ENCODE measurements at regions not wholly inside any gene's neighbourhood (a gene's known extent, or its start where the extent isn't known, plus 50 kb on each side); places are given as distances from the start of the nearest gene placed in this dataset.

DNA sequence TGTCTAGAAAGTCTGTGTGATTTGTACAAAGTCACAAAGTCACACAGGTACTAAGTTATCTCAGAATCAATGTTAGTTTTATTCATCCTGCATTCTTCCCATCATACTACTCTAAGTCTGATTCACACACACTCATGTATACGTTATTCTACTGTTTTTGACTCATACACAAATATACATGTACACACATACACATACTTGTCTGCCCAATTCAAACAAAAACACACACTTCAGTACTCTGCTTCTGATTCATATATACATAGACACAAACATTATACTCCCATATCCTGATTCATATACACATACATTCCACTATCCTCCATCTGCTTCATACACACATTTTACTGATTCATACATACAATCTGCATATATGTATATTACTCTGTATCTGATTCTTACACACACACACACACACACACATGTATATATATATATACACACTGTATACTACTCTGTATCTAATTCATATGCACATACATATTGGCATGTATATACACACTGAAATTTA lies 69.3 kb downstream of the KLF12 start:
- POLR2A ChIA-PET, result no interaction called here
- H3K36me3 Mint-ChIP-seq (ENCODE audit: low read depth), result peaks cover 39% of the 10 kb centered on the region

GRCh38 chr13:74063533-74064100 lies 70.6 kb downstream of the KLF12 start:
- DNase-seq, result no peak
- ATAC-seq, result no peak
- ChIA-PET CTCF (interaction anchor here (1.6 to 2.5 kb wide), 3 partner anchors 27 to 224 kb away, joined by 5 to 29 read pairs (median 5); no protein-coding TSS in a partner anchor), POLR2A (interaction anchor here (1.0 kb wide), 1 partner anchor 22 kb away, joined by 3 read pairs; no protein-coding TSS in a partner anchor)
- H3K36me3 Mint-ChIP-seq (ENCODE audit: low read depth), result peaks cover 44% of the 10 kb centered on the region
- no peaks in the 10 kb centered on the region for H3K27me3 Mint-ChIP-seq (ENCODE audit: low read depth)
- peak overlapping the region; percentile 65 for H3K4me3 Mint-ChIP-seq
- peaks cover 83% of the 10 kb centered on the region for H3K4me1 Mint-ChIP-seq (ENCODE audit: low read depth)
- H3K27ac Mint-ChIP-seq, result peak overlapping the region; percentile 90
- H3K9me3 Mint-ChIP-seq (ENCODE audit: insufficient read depth), result peaks cover 10% of the 10 kb centered on the region

More for the DNA sequence above, 69.3 kb downstream of the KLF12 start:
- Mint-ChIP-seq H3K4me3 (no peak overlapping the region), H3K27me3 (ENCODE audit: low read depth) (no peaks in the 10 kb centered on the region), H3K27ac (no peak overlapping the region), H3K9me3 (ENCODE audit: insufficient read depth) (peaks cover 3% of the 10 kb centered on the region), H3K4me1 (ENCODE audit: low read depth) (peaks cover 84% of the 10 kb centered on the region)
- ATAC-seq (no peak), DNase-seq (no peak)
- CTCF ChIA-PET, result no interaction called here

- Mint-ChIP-seq H3K36me3 (ENCODE audit: low read depth) (peaks cover 44% of the 10 kb centered on the region), H3K9me3 (ENCODE audit: insufficient read depth) (peaks cover 10% of the 10 kb centered on the region), H3K4me1 (ENCODE audit: low read depth) (peaks cover 81% of the 10 kb centered on the region), H3K27ac (peak overlapping the region; percentile 90), H3K4me3 (peak overlapping the region; percentile 65), H3K27me3 (ENCODE audit: low read depth) (no peaks in the 10 kb centered on the region)
- ChIA-PET CTCF (interaction anchor here (1.2 to 2.5 kb wide), 6 partner anchors 10 to 225 kb away, joined by 3 to 29 read pairs (median 5); no protein-coding TSS in a partner anchor), POLR2A (interaction anchor here (1.1 to 2.0 kb wide), 3 partner anchors 38 to 224 kb away, joined by 3 to 18 read pairs (median 7); no protein-coding TSS in a partner anchor)
- peak; percentile 50 for ATAC-seq
- DNase-seq, result peak; percentile 33
These were observed 71.3 kb downstream of the KLF12 start for GRCh38 chr13:74062933-74063332.

DNA sequence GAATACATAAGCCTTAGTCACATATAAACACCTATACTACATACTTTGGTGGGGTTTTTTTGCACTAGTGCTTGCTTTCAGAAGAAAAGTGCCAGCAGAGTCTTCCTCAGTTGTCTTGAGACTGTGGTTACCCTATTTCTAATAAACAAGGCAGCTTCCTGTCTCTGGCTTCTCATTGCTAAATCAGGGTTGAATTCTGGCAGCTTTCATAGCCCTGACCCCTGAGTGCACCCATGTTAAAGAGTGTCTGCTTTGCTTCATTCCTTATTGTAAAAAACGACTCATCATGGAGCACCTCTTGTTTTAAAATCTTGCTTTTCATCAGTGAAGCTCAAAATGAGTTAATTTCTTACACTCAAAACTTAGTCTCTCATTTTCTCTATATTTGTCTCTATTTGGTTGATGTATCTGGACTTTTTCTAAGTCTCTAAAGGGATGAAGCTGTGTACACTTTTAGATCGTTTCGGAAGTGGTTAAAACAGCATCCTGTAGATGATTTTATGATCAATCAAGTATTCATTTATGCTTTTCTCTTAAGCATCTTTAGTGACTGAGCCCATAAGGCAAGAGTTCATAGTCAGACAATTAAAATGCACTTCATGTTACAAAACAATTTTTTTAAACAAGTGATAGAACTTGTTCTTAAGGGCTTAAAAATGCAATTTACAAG lies 72.1 kb downstream of the KLF12 start:
- Mint-ChIP-seq H3K27ac (peak overlapping the region; percentile 90), H3K27me3 (ENCODE audit: low read depth) (no peaks in the 10 kb centered on the region), H3K36me3 (ENCODE audit: low read depth) (peaks cover 46% of the 10 kb centered on the region), H3K9me3 (ENCODE audit: insufficient read depth) (peaks cover 10% of the 10 kb centered on the region), H3K4me1 (ENCODE audit: low read depth) (peaks cover 78% of the 10 kb centered on the region), H3K4me3 (peak overlapping the region; percentile 65)
- ATAC-seq (peak; percentile 85), DNase-seq (peak; percentile 59)
- ChIA-PET POLR2A (interaction anchor here (0.7 to 2.0 kb wide), 8 partner anchors 8 to 225 kb away, joined by 3 to 18 read pairs (median 4); no protein-coding TSS in a partner anchor), CTCF (interaction anchor here (1.1 to 2.5 kb wide), 11 partner anchors 8 to 225 kb away, joined by 3 to 29 read pairs (median 4); no protein-coding TSS in a partner anchor)

- H3K36me3 Mint-ChIP-seq (ENCODE audit: low read depth), result peaks cover 32% of the 10 kb centered on the region
- peaks cover 10% of the 10 kb centered on the region for H3K9me3 Mint-ChIP-seq (ENCODE audit: insufficient read depth)
- H3K4me3 Mint-ChIP-seq, result no peak overlapping the region
- H3K27ac Mint-ChIP-seq, result no peak overlapping the region
- peaks cover 50% of the 10 kb centered on the region for H3K4me1 Mint-ChIP-seq (ENCODE audit: low read depth)
- ATAC-seq (no peak), DNase-seq (no peak)
- POLR2A ChIA-PET, result interaction anchor here (1.1 kb wide), 1 partner anchor 291 kb away, joined by 3 read pairs; no protein-coding TSS in a partner anchor
- no peaks in the 10 kb centered on the region for H3K27me3 Mint-ChIP-seq (ENCODE audit: low read depth)
- CTCF ChIA-PET, result interaction anchor here (1.0 to 2.1 kb wide), 3 partner anchors 13 to 230 kb away, joined by 3 to 9 read pairs (median 4); no protein-coding TSS in a partner anchor
These were observed 77.2 kb downstream of the KLF12 start for GRCh38 chr13:74056801-74057542.

DNA sequence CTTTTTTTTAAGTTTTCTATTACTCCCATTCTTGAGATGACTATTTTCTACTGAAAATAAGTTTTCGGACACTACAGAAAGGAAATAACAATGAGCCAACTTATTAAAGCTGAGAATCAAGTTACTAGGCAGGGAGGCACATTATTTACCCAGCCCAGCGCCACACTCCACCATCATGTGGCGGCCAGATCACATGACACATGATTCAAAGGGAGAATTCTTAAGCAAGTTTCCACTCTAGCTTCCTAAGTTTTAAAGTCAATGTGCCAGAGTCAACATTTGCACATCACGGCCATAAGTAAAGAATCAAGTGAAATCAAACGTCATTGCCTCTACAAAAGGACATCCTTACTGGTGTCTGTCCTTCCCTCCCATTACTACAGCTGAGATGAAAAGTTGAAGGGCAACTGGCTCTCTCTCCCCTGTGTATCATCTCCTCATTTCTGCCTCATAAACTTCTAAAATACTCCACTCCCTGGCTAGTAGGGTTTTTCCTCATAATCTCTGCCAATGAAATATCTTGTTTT lies 81.7 kb downstream of the KLF12 start:
- H3K36me3 Mint-ChIP-seq (ENCODE audit: low read depth), result peaks cover 17% of the 10 kb centered on the region
- POLR2A ChIA-PET, result no interaction called here
- no peak for DNase-seq

GRCh38 chr13:74048756-74049155 lies 85.4 kb downstream of the KLF12 start:
- peaks cover 28% of the 10 kb centered on the region for H3K36me3 Mint-ChIP-seq (ENCODE audit: low read depth)
- H3K9me3 Mint-ChIP-seq (ENCODE audit: insufficient read depth), result no peaks in the 10 kb centered on the region
- no peaks in the 10 kb centered on the region for H3K27me3 Mint-ChIP-seq (ENCODE audit: low read depth)
- H3K4me1 Mint-ChIP-seq (ENCODE audit: low read depth), result peaks cover 23% of the 10 kb centered on the region
- no peak overlapping the region for H3K4me3 Mint-ChIP-seq
- CTCF ChIA-PET, result interaction anchor here (1.2 to 1.7 kb wide), 2 partner anchors 10 to 239 kb away, joined by 4 to 5 read pairs; no protein-coding TSS in a partner anchor
- POLR2A ChIA-PET, result interaction anchor here (1.4 kb wide), 1 partner anchor 13 kb away, joined by 3 read pairs; no protein-coding TSS in a partner anchor
- H3K27ac Mint-ChIP-seq, result no peak overlapping the region
- DNase-seq (no peak), ATAC-seq (no peak)

More for the DNA sequence above, 81.7 kb downstream of the KLF12 start:
- Mint-ChIP-seq H3K4me1 (ENCODE audit: low read depth) (peaks cover 32% of the 10 kb centered on the region), H3K4me3 (no peak overlapping the region), H3K27ac (no peak overlapping the region), H3K27me3 (ENCODE audit: low read depth) (no peaks in the 10 kb centered on the region), H3K9me3 (ENCODE audit: insufficient read depth) (no peaks in the 10 kb centered on the region)
- CTCF ChIA-PET, result interaction anchor here (1.3 to 1.4 kb wide), 2 partner anchors 80 to 234 kb away, joined by 3 to 5 read pairs; no protein-coding TSS in a partner anchor
- no peak for ATAC-seq

DNA sequence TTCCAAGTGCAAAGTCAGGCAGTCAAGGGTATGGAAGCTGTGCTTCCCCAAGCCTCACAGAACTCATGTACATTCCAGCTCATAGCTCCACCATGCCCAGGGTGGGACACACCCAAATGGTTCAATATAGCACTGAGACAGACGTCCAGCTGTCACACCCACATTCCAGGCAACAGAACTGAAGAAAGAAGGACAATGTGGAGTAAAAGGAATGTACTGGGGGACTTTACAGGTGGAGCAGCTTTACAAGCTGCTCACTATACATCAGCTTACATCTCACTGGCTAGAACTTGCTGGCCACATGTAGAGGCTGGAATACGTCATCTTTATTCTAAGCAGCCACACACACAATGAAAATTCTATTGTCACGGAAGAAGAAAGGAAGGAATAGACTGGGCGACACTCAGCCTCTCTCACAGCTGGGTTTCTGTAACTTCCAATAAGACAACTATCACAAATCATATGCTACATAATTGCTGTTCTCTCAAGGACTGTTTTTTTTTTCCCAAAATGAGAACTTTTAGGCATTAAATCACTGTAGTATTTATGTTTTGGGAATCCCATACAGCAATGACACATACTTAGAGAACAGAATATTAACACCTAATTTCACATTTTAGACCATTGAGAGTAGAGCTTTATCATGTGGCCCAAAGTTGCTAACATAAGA lies 86.1 kb downstream of the KLF12 start:
- ChIA-PET CTCF (interaction anchor here (1.1 to 1.7 kb wide), 3 partner anchors 9 to 240 kb away, joined by 3 to 5 read pairs (median 4); no protein-coding TSS in a partner anchor), POLR2A (no interaction called here)
- H3K9me3 Mint-ChIP-seq (ENCODE audit: insufficient read depth), result no peaks in the 10 kb centered on the region
- H3K4me1 Mint-ChIP-seq (ENCODE audit: low read depth), result peaks cover 23% of the 10 kb centered on the region
- DNase-seq (no peak), ATAC-seq (no peak)
- H3K27ac Mint-ChIP-seq, result no peak overlapping the region
- no peaks in the 10 kb centered on the region for H3K27me3 Mint-ChIP-seq (ENCODE audit: low read depth)
- H3K36me3 Mint-ChIP-seq (ENCODE audit: low read depth), result peaks cover 26% of the 10 kb centered on the region
- H3K4me3 Mint-ChIP-seq, result no peak overlapping the region

DNA sequence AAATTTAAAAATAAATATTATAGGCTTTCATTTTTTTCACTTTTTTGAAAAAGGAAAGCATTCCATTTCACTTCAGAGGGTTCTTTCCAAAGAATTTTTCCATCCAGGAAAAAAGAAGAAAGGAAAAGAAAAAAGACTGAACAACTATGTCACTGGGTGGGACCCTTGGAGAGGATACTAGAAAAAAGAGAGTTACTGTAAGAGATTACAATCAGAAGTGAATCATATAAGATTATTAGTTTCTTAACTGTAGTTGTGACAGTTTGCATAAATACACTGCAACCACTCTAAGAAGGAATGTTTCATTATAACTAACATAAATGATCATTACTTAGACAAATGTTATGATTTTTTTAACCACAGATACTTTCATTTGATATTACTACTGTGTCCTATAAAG lies 87.8 kb downstream of the KLF12 start:
- POLR2A ChIA-PET, result no interaction called here
- Mint-ChIP-seq H3K9me3 (ENCODE audit: insufficient read depth) (no peaks in the 10 kb centered on the region), H3K27me3 (ENCODE audit: low read depth) (no peaks in the 10 kb centered on the region), H3K36me3 (ENCODE audit: low read depth) (peaks cover 25% of the 10 kb centered on the region), H3K4me3 (no peak overlapping the region), H3K27ac (no peak overlapping the region), H3K4me1 (ENCODE audit: low read depth) (peaks cover 22% of the 10 kb centered on the region)
- CTCF ChIA-PET, result no interaction called here
- no peak for ATAC-seq
- DNase-seq, result no peak

DNA sequence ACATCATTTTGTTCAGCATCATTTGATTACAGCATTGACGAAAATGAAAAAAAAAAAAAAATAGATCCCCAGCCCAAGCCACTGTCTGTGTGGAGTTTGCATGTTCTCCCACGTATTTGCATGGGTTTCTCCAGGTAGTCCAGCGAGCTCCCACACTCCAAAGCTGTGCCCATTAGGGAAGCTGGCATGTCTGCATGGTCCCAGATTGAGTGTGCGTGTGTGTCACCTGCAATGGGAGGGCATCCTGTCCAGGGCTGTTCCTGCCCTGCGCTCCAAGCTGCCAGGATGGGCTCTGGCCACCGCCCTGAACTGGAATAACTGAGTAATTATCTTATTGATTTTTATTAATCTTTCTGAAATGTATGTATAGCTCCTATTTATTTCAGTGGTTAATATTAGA lies 88.6 kb downstream of the KLF12 start:
- ATAC-seq, result no peak
- Mint-ChIP-seq H3K27ac (no peak overlapping the region), H3K4me1 (ENCODE audit: low read depth) (peaks cover 18% of the 10 kb centered on the region), H3K9me3 (ENCODE audit: insufficient read depth) (no peaks in the 10 kb centered on the region), H3K36me3 (ENCODE audit: low read depth) (peaks cover 22% of the 10 kb centered on the region), H3K4me3 (no peak overlapping the region), H3K27me3 (ENCODE audit: low read depth) (no peaks in the 10 kb centered on the region)
- DNase-seq, result no peak
- POLR2A ChIA-PET, result interaction anchor here (0.6 kb wide), 1 partner anchor 217 kb away, joined by 3 read pairs; no protein-coding TSS in a partner anchor
- CTCF ChIA-PET, result interaction anchor here (2.6 kb wide), 1 partner anchor 241 kb away, joined by 5 read pairs; no protein-coding TSS in a partner anchor
